ENCODE measurements at regions not wholly inside any gene's neighbourhood (a gene's known extent, or its start where the extent isn't known, plus 50 kb on each side); places are given as distances from the start of the nearest gene placed in this dataset.
"Not testable (repeated sequence)": the region's sequence is repeated elsewhere in the genome, so short reads cannot be mapped to it uniquely, and the experiment has no call there.

GRCh38 chr17:79560527-79560926, 50.3 kb downstream of the RBFOX3 start:
- no peak for DNase-seq

DNA sequence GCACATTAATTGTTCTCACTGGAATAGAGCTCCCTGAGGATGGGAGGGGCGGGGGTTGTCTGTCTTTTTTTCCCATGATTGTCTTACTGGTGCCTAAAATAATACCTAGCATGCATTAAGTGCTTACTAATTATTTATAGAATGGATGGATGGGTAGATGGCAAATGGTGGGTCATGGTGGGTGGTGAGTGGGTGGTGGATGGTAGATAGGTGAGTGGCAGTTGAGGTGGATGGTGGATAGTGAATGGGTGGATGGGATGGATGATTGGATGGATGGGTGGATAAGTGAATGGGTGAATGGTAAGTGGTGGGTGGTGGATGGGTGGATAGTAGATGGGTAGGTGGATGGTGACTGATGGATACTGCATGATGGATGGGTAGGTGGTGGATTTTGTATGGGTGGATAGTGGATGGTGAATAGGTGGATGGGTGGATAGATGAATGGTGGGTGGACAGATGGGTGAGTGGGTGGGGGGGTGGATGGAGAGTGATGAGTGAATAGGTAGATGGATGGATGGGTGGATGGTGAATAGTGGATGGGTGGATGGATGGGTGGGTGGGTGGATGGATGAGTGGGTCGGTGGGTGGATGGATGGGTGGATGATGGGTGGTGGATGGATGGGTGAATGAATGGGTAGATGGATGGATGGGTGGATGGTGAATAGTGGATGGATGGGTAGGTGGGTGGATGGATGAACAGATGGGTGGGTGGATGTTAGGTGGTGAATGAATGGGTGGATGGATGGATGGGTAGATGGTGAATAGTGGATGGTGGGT, 51.6 kb downstream of the RBFOX3 start:
- no peak for DNase-seq

DNA sequence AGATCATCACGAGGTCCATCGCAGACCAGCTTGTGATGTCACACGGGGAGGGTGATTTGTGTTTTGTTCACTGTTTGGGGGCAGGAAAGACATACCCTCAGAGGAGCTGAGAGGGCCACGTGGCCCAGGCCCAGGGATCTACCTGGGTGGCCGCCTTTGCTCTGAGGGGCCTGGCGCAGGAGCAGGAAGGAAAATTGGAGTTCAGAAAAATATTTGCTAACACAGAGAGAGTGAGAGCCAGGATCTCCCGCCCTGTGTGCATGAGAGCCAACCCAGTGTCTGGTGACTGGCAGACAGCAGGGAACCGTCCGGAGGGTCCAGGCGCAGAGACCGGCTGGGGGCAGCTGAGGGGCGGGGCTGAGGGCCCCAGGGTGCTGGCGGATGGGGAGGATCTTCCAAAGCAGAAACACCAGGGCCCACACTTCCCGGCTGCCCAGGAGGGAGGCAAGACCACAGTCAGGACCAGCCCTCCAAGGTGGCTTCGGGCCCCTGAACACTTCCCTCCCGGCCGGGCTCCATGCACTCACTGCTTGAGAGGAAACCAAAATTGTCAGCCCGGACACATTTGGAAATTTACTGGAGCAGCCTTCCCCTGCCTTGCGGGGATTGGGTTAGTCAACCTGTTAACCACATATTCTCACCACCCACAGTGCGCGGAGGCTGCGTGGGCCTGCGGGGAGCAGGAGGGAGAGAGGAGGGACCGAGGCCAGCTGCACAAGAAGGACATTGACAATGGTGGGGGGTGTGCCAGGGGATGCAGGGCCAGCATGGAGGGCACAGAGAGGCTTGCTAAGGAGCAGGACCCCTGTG, 52.6 kb downstream of the RBFOX3 start:
- no peak for DNase-seq

DNA sequence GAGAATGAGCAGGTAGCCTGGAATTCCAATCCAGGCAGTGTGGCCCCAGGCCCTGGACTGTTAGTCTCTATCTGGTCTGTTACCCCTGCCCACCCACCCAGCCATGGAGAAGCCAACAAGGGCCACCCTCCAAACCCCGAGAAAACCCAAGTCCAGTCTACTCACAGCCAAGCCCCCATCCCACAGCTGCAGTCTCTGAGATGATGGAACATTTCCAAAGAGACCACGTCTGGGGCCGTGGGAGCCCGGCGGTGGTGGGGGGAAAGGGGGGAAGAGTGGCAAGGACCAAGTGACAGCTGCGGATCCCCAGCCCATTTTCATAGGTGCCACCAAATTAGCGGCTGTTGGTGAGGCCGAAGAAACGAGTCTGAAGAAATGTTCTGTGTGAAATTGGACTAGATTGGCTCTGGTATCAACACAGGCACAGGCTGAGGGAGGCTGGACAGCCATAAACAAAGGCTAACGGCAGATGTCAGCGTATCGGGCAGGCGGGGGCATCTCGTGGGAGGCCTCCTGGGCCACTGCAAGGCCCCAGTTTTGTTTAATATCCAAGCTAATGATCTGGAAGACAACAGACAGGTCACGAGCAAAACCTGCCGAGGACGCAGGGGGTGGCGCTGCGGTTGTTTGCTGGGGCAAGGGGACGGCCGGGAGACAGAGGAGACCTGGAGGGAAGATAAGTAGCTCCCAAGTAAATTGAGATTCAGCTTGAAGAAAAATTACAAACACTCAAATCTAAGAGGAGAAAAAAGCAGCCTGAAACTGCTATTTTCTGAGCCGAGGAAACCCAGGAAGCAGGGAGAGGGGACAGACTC, 53.4 kb downstream of the RBFOX3 start:
- no peak for DNase-seq

GRCh38 chr17:79556271-79556670, 54.6 kb downstream of the RBFOX3 start:
- DNase-seq: no peak

- no peak for DNase-seq
These were observed 55.3 kb downstream of the RBFOX3 start for GRCh38 chr17:79555543-79555942.

GRCh38 chr17:79554346-79554745, 56.5 kb downstream of the RBFOX3 start:
- not testable (repeated sequence) for DNase-seq

DNA sequence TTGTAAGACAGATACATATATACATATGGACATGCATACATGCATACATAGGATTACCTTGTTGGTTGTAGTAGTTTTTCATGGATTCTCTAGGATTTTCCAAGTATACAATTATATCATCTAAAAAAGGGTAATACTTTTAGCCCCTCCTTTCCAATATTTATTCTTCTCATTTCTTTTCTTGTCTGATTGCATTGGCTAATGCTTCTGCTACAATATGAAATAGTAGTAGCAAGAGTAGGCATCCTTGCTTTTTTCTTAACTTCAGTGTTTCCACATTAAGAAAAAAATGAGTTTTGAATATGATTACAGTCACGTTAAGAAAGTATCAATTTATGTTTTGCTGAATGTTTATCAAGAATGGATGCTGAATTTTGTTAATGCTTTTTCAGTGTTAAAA, 58.0 kb downstream of the RBFOX3 start:
- DNase-seq: no peak

GRCh38 chr17:79552405-79552804, 58.4 kb downstream of the RBFOX3 start:
- no peak for DNase-seq

DNA sequence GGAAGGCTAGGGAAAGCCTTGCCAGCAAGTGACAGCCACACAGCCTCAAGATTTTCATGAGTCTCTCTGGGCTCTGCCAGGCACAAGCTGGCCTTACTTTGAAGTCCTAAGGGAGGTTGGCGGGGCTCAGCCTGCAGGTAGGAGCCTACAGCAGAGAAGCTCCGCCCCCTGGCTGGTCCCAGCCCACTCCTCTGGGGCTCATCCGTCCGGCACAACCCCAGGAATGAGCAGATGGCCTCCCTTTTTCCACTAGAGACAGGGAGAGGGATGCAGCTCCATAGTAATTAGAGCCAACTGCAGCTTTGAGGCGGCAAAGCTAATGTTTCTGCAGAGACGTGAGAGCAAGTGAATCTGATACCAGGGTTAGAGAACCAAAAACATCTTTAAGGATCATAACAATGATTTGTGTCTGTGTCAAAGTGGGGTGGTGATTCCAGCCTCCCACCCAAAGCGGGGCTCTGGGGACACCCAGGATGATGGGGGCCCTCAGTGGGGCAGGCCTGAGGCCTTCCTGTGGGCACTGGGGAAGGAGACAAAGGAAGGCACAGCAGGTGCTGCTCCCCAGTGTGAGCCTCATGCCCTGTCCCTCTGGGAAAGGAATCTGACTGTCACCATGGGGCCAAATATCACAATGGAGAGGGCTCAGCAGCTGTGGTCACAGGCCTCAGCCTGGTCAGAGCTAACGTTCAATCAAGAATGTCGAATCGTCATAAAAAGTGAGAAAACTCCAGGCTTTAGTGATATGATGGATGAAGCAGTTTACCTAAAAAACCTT, 61.5 kb downstream of the RBFOX3 start:
- no peak for DNase-seq

DNA sequence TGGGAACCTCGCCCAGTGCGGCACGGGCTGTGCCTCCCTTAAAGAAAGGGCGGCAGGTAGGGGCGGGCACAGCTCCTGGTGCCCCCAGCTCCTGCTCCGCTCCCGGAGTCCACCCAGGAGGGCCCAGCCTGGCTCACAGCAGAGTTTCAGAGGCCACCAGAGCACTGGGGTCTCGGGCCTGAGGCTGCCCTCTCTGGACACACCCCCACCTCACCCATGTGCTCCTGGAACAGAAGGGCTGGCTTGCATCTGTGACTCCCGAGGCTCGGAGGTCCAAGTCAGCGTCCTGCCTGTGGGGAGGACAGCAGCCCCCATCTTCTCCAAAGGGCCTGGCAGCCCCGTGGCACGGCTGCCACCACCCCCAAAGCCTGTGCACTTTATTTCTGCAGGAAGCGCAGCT, 62.7 kb downstream of the RBFOX3 start:
- DNase-seq: no peak

GRCh38 chr17:79547586-79547985, 63.3 kb downstream of the RBFOX3 start:
- DNase-seq: no peak

- not testable (repeated sequence) for DNase-seq
These were observed 63.7 kb downstream of the RBFOX3 start for GRCh38 chr17:79547171-79547570.

GRCh38 chr17:79546386-79546785, 64.5 kb downstream of the RBFOX3 start:
- no peak for DNase-seq

DNA sequence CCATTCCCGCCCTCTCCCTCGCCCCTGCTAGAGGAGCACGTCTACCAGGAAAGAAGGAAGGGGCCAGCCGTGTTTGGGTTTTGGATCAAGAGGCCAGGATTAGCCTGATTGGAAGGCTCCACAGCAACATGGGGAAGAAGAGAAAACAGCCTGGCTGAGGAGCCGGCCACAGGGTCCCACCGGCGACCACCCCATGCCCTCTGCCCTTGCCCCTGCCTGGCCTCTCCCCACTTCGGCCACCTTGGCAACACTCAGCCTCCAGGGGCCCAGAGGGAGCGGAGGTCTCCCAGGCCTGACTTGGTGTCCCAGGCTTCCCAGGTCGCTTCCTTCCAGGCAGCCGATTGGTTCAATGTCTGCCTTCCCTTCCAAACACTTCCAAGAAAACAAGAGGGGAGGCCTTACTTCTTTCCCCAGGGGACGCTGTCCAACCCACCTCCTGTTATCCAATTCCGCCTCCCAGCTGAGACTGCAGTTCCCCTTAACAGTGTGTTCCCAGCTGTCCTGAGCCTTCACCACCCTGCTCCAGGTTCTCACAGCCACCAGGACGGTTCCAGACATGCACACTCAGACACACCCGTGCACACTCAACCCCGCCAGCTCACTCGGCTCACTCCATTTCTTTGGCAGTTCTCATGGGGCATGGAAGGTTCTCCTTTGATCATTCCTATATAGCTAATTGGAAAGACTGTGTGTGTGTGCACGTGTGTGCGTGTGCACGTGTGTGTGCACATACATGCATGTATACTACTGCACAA, 65.4 kb downstream of the RBFOX3 start:
- DNase-seq: no peak

- DNase-seq: peak in 27 of 56 donors; percentile 3 to 79 (median 38)
These were observed 66.5 kb downstream of the RBFOX3 start for GRCh38 chr17:79544142-79544914.

GRCh38 chr17:79543531-79543930, 67.3 kb downstream of the RBFOX3 start:
- peak in 1 of 56 donors; percentile 50 for DNase-seq

- no peak for DNase-seq
These were observed 68.1 kb downstream of the RBFOX3 start for GRCh38 chr17:79542718-79543117.

GRCh38 chr17:79541056-79541850, 69.6 kb downstream of the RBFOX3 start:
- DNase-seq: no peak
